HEK293 (cell line): ENCODE measurements at regions not wholly inside any gene's neighbourhood (a gene's known extent, or its start where the extent isn't known, plus 50 kb on each side); places are given as distances from the start of the nearest gene placed in this dataset.

Experiments used
- ZBTB1 ChIP-seq: fragments of 450-650 bp; formaldehyde crosslinking; IDR thresholded peaks from 2 replicates; pipeline ENCODE4 v1.5.1; 2016; ENCODE audit warnings: missing biosample characterization, missing genetic modification characterization
- ZBTB7A ChIP-seq: fragments of 450-650 bp; formaldehyde crosslinking; IDR thresholded peaks from 2 replicates; pipeline ENCODE4 v1.5.1; 2016; ENCODE audit warnings: low read depth, missing biosample characterization, missing genetic modification characterization
- ZNF350 ChIP-seq: fragments of 450-650 bp; formaldehyde crosslinking; IDR thresholded peaks from 2 replicates; pipeline ENCODE4 v1.5.0; 2017; ENCODE audit warnings: missing biosample characterization, mild to moderate bottlenecking, missing genetic modification characterization
- TF ChIP-seq, protein P1 (sequence below): fragments of 450-650 bp; formaldehyde crosslinking; IDR thresholded peaks from 2 replicates; pipeline ENCODE4 v1.5.1; 2016; ENCODE audit warnings: missing biosample characterization, missing genetic modification characterization
- TF ChIP-seq, protein P2 (sequence below): fragments of 450-650 bp; formaldehyde crosslinking; IDR thresholded peaks from 2 replicates; pipeline ENCODE4 v1.5.1; 2016; ENCODE audit warnings: missing biosample characterization, missing genetic modification characterization, borderline replicate concordance
- TF ChIP-seq, protein P3 (sequence below): fragments of 450-650 bp; formaldehyde crosslinking; IDR thresholded peaks from 2 replicates; pipeline ENCODE4 v1.5.1; 2016; ENCODE audit warnings: missing biosample characterization, missing genetic modification characterization
- TF ChIP-seq, protein P4 (sequence below): fragments of 450-650 bp; formaldehyde crosslinking; IDR thresholded peaks from 2 replicates; pipeline ENCODE4 v1.5.1; 2016; ENCODE audit warnings: missing biosample characterization, missing genetic modification characterization

DNA sequence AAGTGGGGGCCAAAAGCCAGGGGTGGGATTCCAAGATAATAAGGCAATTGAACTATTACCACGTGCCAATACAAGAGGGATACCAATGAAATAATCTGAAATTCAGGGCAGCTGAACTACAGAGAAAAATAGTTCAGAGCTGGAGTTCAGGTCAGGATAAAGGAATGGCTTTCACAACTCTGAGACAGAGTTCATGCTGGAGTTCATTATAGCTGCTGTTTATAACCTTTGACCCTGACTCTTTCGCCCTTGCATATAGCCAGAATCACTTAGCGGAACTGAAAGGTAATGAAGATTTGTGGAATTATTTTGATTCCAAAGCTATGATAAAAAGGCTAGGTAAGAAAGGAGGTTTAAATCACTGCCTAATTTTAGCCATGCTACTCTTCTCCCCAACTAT is 55.5 kb upstream of the LRRN1 start:
- TF ChIP-seq ZBTB7A (tag by site-specific recombination) (no peak), ZBTB1 (tag by site-specific recombination) (no peak), ZNF350 (tag by site-specific recombination) (no peak)
- TF ChIP-seq, protein P1, sequence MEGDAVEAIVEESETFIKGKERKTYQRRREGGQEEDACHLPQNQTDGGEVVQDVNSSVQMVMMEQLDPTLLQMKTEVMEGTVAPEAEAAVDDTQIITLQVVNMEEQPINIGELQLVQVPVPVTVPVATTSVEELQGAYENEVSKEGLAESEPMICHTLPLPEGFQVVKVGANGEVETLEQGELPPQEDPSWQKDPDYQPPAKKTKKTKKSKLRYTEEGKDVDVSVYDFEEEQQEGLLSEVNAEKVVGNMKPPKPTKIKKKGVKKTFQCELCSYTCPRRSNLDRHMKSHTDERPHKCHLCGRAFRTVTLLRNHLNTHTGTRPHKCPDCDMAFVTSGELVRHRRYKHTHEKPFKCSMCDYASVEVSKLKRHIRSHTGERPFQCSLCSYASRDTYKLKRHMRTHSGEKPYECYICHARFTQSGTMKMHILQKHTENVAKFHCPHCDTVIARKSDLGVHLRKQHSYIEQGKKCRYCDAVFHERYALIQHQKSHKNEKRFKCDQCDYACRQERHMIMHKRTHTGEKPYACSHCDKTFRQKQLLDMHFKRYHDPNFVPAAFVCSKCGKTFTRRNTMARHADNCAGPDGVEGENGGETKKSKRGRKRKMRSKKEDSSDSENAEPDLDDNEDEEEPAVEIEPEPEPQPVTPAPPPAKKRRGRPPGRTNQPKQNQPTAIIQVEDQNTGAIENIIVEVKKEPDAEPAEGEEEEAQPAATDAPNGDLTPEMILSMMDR (tag by site-specific recombination): no peak
- TF ChIP-seq, protein P2, sequence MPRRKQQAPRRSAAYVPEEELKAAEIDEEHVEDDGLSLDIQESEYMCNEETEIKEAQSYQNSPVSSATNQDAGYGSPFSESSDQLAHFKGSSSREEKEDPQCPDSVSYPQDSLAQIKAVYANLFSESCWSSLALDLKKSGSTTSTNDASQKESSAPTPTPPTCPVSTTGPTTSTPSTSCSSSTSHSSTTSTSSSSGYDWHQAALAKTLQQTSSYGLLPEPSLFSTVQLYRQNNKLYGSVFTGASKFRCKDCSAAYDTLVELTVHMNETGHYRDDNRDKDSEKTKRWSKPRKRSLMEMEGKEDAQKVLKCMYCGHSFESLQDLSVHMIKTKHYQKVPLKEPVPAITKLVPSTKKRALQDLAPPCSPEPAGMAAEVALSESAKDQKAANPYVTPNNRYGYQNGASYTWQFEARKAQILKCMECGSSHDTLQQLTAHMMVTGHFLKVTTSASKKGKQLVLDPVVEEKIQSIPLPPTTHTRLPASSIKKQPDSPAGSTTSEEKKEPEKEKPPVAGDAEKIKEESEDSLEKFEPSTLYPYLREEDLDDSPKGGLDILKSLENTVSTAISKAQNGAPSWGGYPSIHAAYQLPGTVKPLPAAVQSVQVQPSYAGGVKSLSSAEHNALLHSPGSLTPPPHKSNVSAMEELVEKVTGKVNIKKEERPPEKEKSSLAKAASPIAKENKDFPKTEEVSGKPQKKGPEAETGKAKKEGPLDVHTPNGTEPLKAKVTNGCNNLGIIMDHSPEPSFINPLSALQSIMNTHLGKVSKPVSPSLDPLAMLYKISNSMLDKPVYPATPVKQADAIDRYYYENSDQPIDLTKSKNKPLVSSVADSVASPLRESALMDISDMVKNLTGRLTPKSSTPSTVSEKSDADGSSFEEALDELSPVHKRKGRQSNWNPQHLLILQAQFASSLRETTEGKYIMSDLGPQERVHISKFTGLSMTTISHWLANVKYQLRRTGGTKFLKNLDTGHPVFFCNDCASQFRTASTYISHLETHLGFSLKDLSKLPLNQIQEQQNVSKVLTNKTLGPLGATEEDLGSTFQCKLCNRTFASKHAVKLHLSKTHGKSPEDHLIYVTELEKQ (tag by site-specific recombination): no peak
- TF ChIP-seq, protein P3, sequence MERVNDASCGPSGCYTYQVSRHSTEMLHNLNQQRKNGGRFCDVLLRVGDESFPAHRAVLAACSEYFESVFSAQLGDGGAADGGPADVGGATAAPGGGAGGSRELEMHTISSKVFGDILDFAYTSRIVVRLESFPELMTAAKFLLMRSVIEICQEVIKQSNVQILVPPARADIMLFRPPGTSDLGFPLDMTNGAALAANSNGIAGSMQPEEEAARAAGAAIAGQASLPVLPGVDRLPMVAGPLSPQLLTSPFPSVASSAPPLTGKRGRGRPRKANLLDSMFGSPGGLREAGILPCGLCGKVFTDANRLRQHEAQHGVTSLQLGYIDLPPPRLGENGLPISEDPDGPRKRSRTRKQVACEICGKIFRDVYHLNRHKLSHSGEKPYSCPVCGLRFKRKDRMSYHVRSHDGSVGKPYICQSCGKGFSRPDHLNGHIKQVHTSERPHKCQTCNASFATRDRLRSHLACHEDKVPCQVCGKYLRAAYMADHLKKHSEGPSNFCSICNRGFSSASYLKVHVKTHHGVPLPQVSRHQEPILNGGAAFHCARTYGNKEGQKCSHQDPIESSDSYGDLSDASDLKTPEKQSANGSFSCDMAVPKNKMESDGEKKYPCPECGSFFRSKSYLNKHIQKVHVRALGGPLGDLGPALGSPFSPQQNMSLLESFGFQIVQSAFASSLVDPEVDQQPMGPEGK (tag by site-specific recombination): no peak
- TF ChIP-seq, protein P4, sequence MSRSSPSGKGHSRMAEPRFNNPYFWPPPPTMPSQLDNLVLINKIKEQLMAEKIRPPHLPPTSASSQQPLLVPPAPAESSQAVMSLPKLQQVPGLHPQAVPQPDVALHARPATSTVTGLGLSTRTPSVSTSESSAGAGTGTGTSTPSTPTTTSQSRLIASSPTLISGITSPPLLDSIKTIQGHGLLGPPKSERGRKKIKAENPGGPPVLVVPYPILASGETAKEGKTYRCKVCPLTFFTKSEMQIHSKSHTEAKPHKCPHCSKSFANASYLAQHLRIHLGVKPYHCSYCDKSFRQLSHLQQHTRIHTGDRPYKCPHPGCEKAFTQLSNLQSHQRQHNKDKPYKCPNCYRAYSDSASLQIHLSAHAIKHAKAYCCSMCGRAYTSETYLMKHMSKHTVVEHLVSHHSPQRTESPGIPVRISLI: no peak
